ENCODE measurements at regions not wholly inside any gene's neighbourhood (a gene's known extent, or its start where the extent isn't known, plus 50 kb on each side); places are given as distances from the start of the nearest gene placed in this dataset.

- Histone ChIP-seq H2BK120ac (replicated peaks; ENCODE audit: low read depth, low read length) (no peak overlapping the region), H2AFZ (ENCODE audit: low read length) (no peak overlapping the region), H2BK15ac (ENCODE audit: low read length) (no peak overlapping the region), H3K27ac (ENCODE audit: low read depth, low read length) (no peak overlapping the region), H2BK5ac (ENCODE audit: low read depth, low read length) (no peak overlapping the region), H3K79me2 (ENCODE audit: control insufficient read depth in 1 of 2, insufficient read depth in 2 of 2, low read length in 2 of 2) (no peaks in the 10 kb centered on the region), H2BK20ac (ENCODE audit: low read length) (no peak overlapping the region), H3K9ac (replicated peaks in 1 of 4; ENCODE audit: extremely low read depth in 1 of 4, low read depth in 3 of 4, low read length in 3 of 4) (no peak overlapping the region), H3K36me3 (ENCODE audit: control insufficient read depth in 2 of 4, insufficient read depth in 4 of 4, low read length in 3 of 4) (no peaks in the 10 kb centered on the region), H2AK5ac (ENCODE audit: low read depth, low read length) (no peak overlapping the region), H3K23me2 (ENCODE audit: low read depth, low read length) (no peaks in the 10 kb centered on the region), H3K4me1 (replicated peaks in 1 of 4; ENCODE audit: control insufficient read depth in 3 of 4, insufficient read depth in 4 of 4, low read length in 3 of 4) (no peaks in the 10 kb centered on the region), H3K14ac (ENCODE audit: insufficient read length) (no peak overlapping the region), H4K5ac (ENCODE audit: insufficient read length, low read depth, low read length) (no peak overlapping the region), H3K79me1 (ENCODE audit: low read depth, low read length) (no peaks in the 10 kb centered on the region), H3K56ac (replicated peaks; ENCODE audit: insufficient read length, low read depth, low read length) (no peak overlapping the region), H3K23ac (ENCODE audit: insufficient read length) (no peak overlapping the region), H3K4ac (replicated peaks; ENCODE audit: insufficient read length, low read depth, low read length) (no peak overlapping the region), H3K4me2 (ENCODE audit: insufficient read depth in 1 of 2, low read depth in 2 of 2, low read length in 2 of 2) (no peak overlapping the region), H2BK12ac (ENCODE audit: low read depth, low read length) (no peak overlapping the region), H4K20me1 (replicated peaks in 1 of 2; ENCODE audit: control insufficient read depth in 1 of 2, insufficient read depth in 2 of 2, low read length in 2 of 2) (no peaks in the 10 kb centered on the region), H3K18ac (ENCODE audit: extremely low read depth, low read length) (no peak overlapping the region), H3K4me3 (ENCODE audit: extremely low read depth in 1 of 4, insufficient read depth in 2 of 4, low read depth in 3 of 4, low read length in 4 of 4) (no peak overlapping the region), H4K8ac (ENCODE audit: extremely low read depth, insufficient read depth, low read length) (no peak overlapping the region), H3K9me3 (ENCODE audit: insufficient read depth in 2 of 2, low read depth in 1 of 2, low read length in 1 of 2) (peaks cover 12 to 13% of the 10 kb centered on the region in 2 experiments; a peak in 3 of 4 replicates), H3K27me3 (replicated peaks in 1 of 4; ENCODE audit: control insufficient read depth in 3 of 4, extremely low read depth in 1 of 4, insufficient read depth in 3 of 4, low read length in 3 of 4) (no peaks in the 10 kb centered on the region), H4K91ac (replicated peaks; ENCODE audit: insufficient read length, low read length) (no peak overlapping the region)
- DNase-seq (ENCODE audit: low read depth in 1 of 2, low spot score in 2 of 2): no peak
- WGBS, 2 experiments (ENCODE audit: extremely low coverage in 1 of 2, insufficient coverage in 1 of 2, insufficient read length in 1 of 2, insufficient replicate concordance in 2 of 2, low coverage in 1 of 2, low lambda C conversion rate in 2 of 2, missing lambda C conversion rate in 1 of 2): 88% methylated on average over 4 of the region's 4 CpGs; no CpG with 5 or more reads in 1 of the 2 experiments
- ChIA-PET CTCF (ENCODE audit: partially characterized antibody) (interaction anchor here (0.6 to 2.6 kb wide), 2 partner anchors 189 to 355 kb away, joined by 3 to 8 read pairs; no protein-coding TSS in a partner anchor), POLR2A (ENCODE audit: partially characterized antibody) (no interaction called here)
- FAIRE-seq: no peak
- TF ChIP-seq CTCF (IDR thresholded peaks at IDR 0.05; ENCODE audit: control extremely low read depth in 1 of 3, insufficient read depth in 1 of 3, low read depth in 1 of 3, low read length in 3 of 3): no peak
- no peak for TF ChIP-seq RBBP5 (IDR thresholded peaks at IDR 0.05; ENCODE audit: borderline replicate concordance, low read depth, low read length)
- no peak for TF ChIP-seq RFX5 (IDR thresholded peaks at IDR 0.05; ENCODE audit: borderline replicate concordance, low read depth, low read length)
- no peak for TF ChIP-seq JUN (IDR thresholded peaks at IDR 0.05; ENCODE audit: low read depth, low read length)
- no peak for TF ChIP-seq EGR1 (IDR thresholded peaks at IDR 0.05; ENCODE audit: borderline replicate concordance, low read depth, low read length)
- no peak for TF ChIP-seq CTBP2 (IDR thresholded peaks at IDR 0.05; ENCODE audit: borderline replicate concordance, insufficient read depth, insufficient read length, low read length)
- no peak for TF ChIP-seq HDAC6 (IDR thresholded peaks at IDR 0.05; ENCODE audit: low read depth, low read length)
- TF ChIP-seq KDM5A (IDR thresholded peaks at IDR 0.05; ENCODE audit: low read length): no peak
- no peak for TF ChIP-seq SP2 (IDR thresholded peaks at IDR 0.05; ENCODE audit: low read length)
- no peak for TF ChIP-seq CEBPB (IDR thresholded peaks at IDR 0.05; ENCODE audit: low read depth, low read length)
- no peak for TF ChIP-seq ASH2L (IDR thresholded peaks at IDR 0.05; ENCODE audit: low read length)
These were observed 250.4 kb downstream of the TMA16 start for GRCh38 chr4:163744861-163745260.

All from H1 (cell line).